ENCODE measurements at regions not wholly inside any gene's neighbourhood (a gene's known extent, or its start where the extent isn't known, plus 50 kb on each side); places are given as distances from the start of the nearest gene placed in this dataset.
"Not testable (repeated sequence)": the region's sequence is repeated elsewhere in the genome, so short reads cannot be mapped to it uniquely, and the experiment has no call there.

GRCh38 chr2:123777116-123777515 lies 248.0 kb upstream of the CNTNAP5 start:
- H3K4me1 ChIP-seq (ENCODE audit: low read depth): no peaks in the 10 kb centered on the region
- H3K27me3 ChIP-seq: no peaks in the 10 kb centered on the region
- no peak for DNase-seq (ENCODE audit: low read depth in 1 of 2, low spot score in 1 of 2)
- H3K4me3 ChIP-seq: no peak overlapping the region
- no peak for TF ChIP-seq CTCF (IDR thresholded peaks at IDR 0.05; ENCODE audit: low read depth, low read length)
- no peaks in the 10 kb centered on the region for H3K9me3 ChIP-seq (ENCODE audit: low read depth)
- H3K27ac ChIP-seq: no peak overlapping the region
- H3K36me3 ChIP-seq: no peaks in the 10 kb centered on the region

- H3K27me3 ChIP-seq: no peaks in the 10 kb centered on the region
- no peak for TF ChIP-seq CTCF (IDR thresholded peaks at IDR 0.05; ENCODE audit: low read depth, low read length)
- no peak overlapping the region for H3K27ac ChIP-seq
- H3K4me3 ChIP-seq: no peak overlapping the region
- H3K4me1 ChIP-seq (ENCODE audit: low read depth): no peaks in the 10 kb centered on the region
- DNase-seq (ENCODE audit: low read depth in 1 of 2, low spot score in 1 of 2): no peak
- H3K36me3 ChIP-seq: no peaks in the 10 kb centered on the region
- H3K9me3 ChIP-seq (ENCODE audit: low read depth): no peaks in the 10 kb centered on the region
Observed at GRCh38 chr2:123783164-123783563, 241.9 kb upstream of the CNTNAP5 start.

GRCh38 chr2:123785332-123785731 lies 239.8 kb upstream of the CNTNAP5 start:
- Histone ChIP-seq H3K4me1 (ENCODE audit: low read depth) (no peaks in the 10 kb centered on the region), H3K36me3 (no peaks in the 10 kb centered on the region), H3K27ac (no peak overlapping the region), H3K9me3 (ENCODE audit: low read depth) (no peaks in the 10 kb centered on the region), H3K4me3 (no peak overlapping the region), H3K27me3 (no peaks in the 10 kb centered on the region)
- no peak for DNase-seq (ENCODE audit: low read depth in 1 of 2, low spot score in 1 of 2)
- TF ChIP-seq CTCF (IDR thresholded peaks at IDR 0.05; ENCODE audit: low read depth, low read length): no peak

DNA sequence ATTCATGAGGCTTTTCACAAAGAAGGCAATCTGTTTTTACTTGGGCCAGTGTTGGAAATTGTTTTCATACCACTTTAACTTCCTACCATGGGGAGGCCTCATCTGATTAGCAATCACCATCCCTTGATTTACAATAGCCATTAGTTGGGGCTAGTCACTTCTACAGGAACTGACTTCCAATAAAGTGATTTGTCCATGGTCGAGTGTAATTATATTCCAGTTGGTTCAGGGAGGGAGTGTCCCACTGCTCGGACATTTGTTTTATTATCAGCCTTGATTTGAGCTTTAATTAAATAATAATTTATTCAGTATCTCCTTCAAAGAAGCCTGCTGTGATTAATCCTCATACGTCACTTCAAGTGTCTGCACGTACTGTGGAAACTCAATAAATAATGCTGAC lies 233.9 kb upstream of the CNTNAP5 start:
- DNase-seq (ENCODE audit: low read depth in 1 of 2, low spot score in 1 of 2): no peak
- no peaks in the 10 kb centered on the region for H3K4me1 ChIP-seq (ENCODE audit: low read depth)
- H3K36me3 ChIP-seq: no peaks in the 10 kb centered on the region
- H3K27me3 ChIP-seq: no peaks in the 10 kb centered on the region
- H3K4me3 ChIP-seq: no peak overlapping the region
- TF ChIP-seq CTCF (IDR thresholded peaks at IDR 0.05; ENCODE audit: low read depth, low read length): no peak
- no peaks in the 10 kb centered on the region for H3K9me3 ChIP-seq (ENCODE audit: low read depth)
- no peak overlapping the region for H3K27ac ChIP-seq

GRCh38 chr2:123791684-123792083 lies 233.4 kb upstream of the CNTNAP5 start:
- Histone ChIP-seq H3K4me3 (no peak overlapping the region), H3K27ac (no peak overlapping the region), H3K27me3 (no peaks in the 10 kb centered on the region), H3K36me3 (no peaks in the 10 kb centered on the region), H3K4me1 (ENCODE audit: low read depth) (no peaks in the 10 kb centered on the region), H3K9me3 (ENCODE audit: low read depth) (no peaks in the 10 kb centered on the region)
- DNase-seq (ENCODE audit: low read depth in 1 of 2, low spot score in 1 of 2): no peak
- TF ChIP-seq CTCF (IDR thresholded peaks at IDR 0.05; ENCODE audit: low read depth, low read length): no peak

DNA sequence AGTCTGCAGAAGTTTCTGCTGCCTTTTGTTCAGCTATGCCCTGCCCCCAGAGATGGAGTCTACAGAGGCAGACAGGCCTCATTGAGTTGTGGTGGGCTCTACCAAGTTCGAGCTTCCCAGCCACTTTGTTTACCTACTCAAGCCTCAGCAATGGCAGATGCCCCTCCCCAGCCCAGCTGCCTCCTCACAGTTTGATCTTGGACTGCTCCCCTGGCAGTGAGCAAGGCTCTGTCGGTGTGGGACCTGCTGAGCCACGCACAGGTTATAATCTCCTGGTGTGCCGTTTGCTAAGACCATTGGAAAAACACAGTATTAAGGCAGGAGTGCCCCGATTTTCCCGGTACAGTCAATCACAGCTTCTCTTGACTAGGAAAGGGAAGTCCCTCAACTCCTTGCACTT lies 221.0 kb upstream of the CNTNAP5 start:
- not testable (repeated sequence) for H3K36me3 ChIP-seq; H3K4me3 ChIP-seq; H3K9me3 ChIP-seq (ENCODE audit: low read depth); H3K4me1 ChIP-seq (ENCODE audit: low read depth); DNase-seq (ENCODE audit: low read depth in 1 of 2, low spot score in 1 of 2); H3K27me3 ChIP-seq; H3K27ac ChIP-seq

DNA sequence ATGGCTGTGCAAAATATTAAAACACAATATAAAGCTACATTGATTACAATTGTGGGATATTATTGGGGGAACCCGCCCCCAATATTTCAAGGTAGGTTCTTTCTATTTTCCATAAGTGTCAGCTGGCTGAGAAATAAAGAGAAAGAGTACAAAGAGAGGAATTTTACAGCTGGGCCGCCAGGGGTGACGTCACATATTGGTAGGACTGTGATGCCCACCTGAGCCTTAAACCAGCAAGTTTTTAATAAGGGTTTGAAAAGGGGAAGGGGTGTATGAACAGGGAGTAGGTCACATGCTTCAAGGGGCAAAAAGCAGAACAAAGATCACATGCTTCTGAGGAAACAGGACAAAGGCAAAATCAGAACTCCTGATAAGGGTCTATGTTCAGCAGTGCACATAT lies 219.3 kb upstream of the CNTNAP5 start:
- H3K9me3 ChIP-seq (ENCODE audit: low read depth); DNase-seq (ENCODE audit: low read depth in 1 of 2, low spot score in 1 of 2); H3K4me1 ChIP-seq (ENCODE audit: low read depth); H3K27ac ChIP-seq; H3K4me3 ChIP-seq; H3K36me3 ChIP-seq; H3K27me3 ChIP-seq: not testable (repeated sequence)
